HepG2 (cell line): ENCODE measurements at regions not wholly inside any gene's neighbourhood (a gene's known extent, or its start where the extent isn't known, plus 50 kb on each side); places are given as distances from the start of the nearest gene placed in this dataset.

Source experiments
- ATAC-seq: fragments of 200-7000 bp; cut with Tn5 transposase; 3 replicates; pipeline ENCODE4 v1.9.1; 2020; ENCODE audit warnings: mild to moderate bottlenecking, moderate library complexity
- BruUV-seq: library from RNA; stranded (reverse); fragments of 400-500 nt; replicated peaks from 2 replicates; lab custom pipeline; 2021; lab: Mats Ljungman, UMichigan
- CTCF ChIA-PET: fragments of 300-600 bp; formaldehyde crosslinking; extraction: SDS; loops from one replicate; lab custom pipeline; 2021; ENCODE audit warnings: low total read pairs, inconsistent platforms, low intra/inter-chr PET ratio; lab: Yijun Ruan, JAX
- POLR2A ChIA-PET: fragments of 350-600 bp; sonication (Branson Sonifier 250); formaldehyde crosslinking; loops from one replicate; lab custom pipeline; 2020; ENCODE audit warnings: antibody characterized with exemption, inconsistent platforms; lab: Yijun Ruan, JAX
- DNase-seq: peaks from one replicate; pipeline ENCODE4 v3.0.0-alpha.2; 2015; ENCODE audit warnings: low spot score
- FAIRE-seq: peaks from 3 replicates; lab custom pipeline; 2011; peaks lifted over from hg19 to GRCh38; lab: Jason Lieb, UNC
- H2AFZ ChIP-seq: one replicate; pipeline ENCODE4 v1.6.1; 2011; ENCODE audit warnings: low read length, inconsistent platforms
- H3K27ac ChIP-seq: fragments of 300-600 bp; 3 replicates; pipeline ENCODE4 v1.8.0; 2011; ENCODE audit warnings: mixed run types, mild to moderate bottlenecking, mixed read lengths, low read length, inconsistent platforms; ENCODE audit not compliant: insufficient read depth; ENCODE audit errors: extremely low read length
- H3K27me3 ChIP-seq, 2 experiments: fragments of 200-600 bp in 1 of 2; 2 replicates in 1 of 2; 3 replicates in 1 of 2; pipeline versions ENCODE4 v1.6.0 to v1.8.0; 2011; ENCODE audit warnings: low read length in 2 of 2, mild to moderate bottlenecking in 2 of 2, moderate library complexity in 2 of 2, inconsistent platforms in 1 of 2; ENCODE audit not compliant: insufficient read depth in 2 of 2, control insufficient read depth in 1 of 2
- H3K36me3 ChIP-seq, 2 experiments: fragments of 200-600 bp in 1 of 2; replicated peaks in 1 of 2; 2 replicates in 1 of 2; 3 replicates in 1 of 2; pipeline versions ENCODE4 v1.5.1 to v1.8.0; 2011; ENCODE audit warnings: low read length in 2 of 2, inconsistent platforms in 1 of 2; ENCODE audit not compliant: insufficient read depth in 2 of 2, control insufficient read depth in 1 of 2
- H3K4me1 ChIP-seq: 2 replicates; pipeline ENCODE4 v1.5.1; 2012; ENCODE audit warnings: low read length, inconsistent platforms; ENCODE audit not compliant: insufficient read depth
- H3K4me2 ChIP-seq: 2 replicates; pipeline ENCODE4 v1.6.0; 2011; ENCODE audit warnings: low read depth, low read length, inconsistent platforms
- H3K4me3 ChIP-seq, 3 experiments: fragments of 200-600 bp in 1 of 3; sonication (generic), shearing (Covaris generic) in 1 of 3; replicated peaks in 1 of 3; 2 replicates each; pipeline ENCODE4 v1.5.1; 2011 to 2016; ENCODE audit warnings: low read length in 3 of 3, inconsistent platforms in 2 of 3, low read depth in 2 of 3, mild to moderate bottlenecking in 2 of 3, control low read depth in 1 of 3, mixed read lengths in 1 of 3; ENCODE audit not compliant: insufficient read depth in 1 of 3
- H3K79me2 ChIP-seq: one replicate; pipeline ENCODE4 v1.6.1; 2011; ENCODE audit warnings: low read length, inconsistent platforms; ENCODE audit not compliant: insufficient read depth
- H3K9ac ChIP-seq: 2 replicates; pipeline ENCODE4 v1.6.0; 2011; ENCODE audit warnings: mild to moderate bottlenecking, low read depth, low read length, inconsistent platforms; ENCODE audit not compliant: insufficient read depth
- H3K9me3 ChIP-seq: 2 replicates; pipeline ENCODE4 v1.5.1; 2012; ENCODE audit warnings: mild to moderate bottlenecking, low read length
- H4K20me1 ChIP-seq: 2 replicates; pipeline ENCODE4 v1.6.0; 2011; ENCODE audit warnings: inconsistent platforms, mild to moderate bottlenecking, low read length, moderate library complexity; ENCODE audit not compliant: insufficient read depth
- ARID5B ChIP-seq: IDR thresholded peaks from 2 replicates; pipeline ENCODE4 v1.4.0; 2020; ENCODE audit warnings: mild to moderate bottlenecking, missing genetic modification reagents
- ASH2L ChIP-seq: fragments of 300-600, 200-600 bp; sonication (generic); IDR thresholded peaks from 2 replicates; pipeline ENCODE4 v1.7.0; 2017; ENCODE audit warnings: low read depth, mild to moderate bottlenecking, moderate library complexity, mixed read lengths, low read length; ENCODE audit not compliant: insufficient read length
- DNMT3B ChIP-seq: conservative IDR thresholded peaks from 2 replicates; pipeline ENCODE4 v1.6.1; 2016; ENCODE audit warnings: missing biosample characterization, control low read depth
- HNRNPL ChIP-seq: fragments of 200-400 bp; formaldehyde crosslinking; IDR thresholded peaks from 2 replicates; pipeline ENCODE4 v1.6.1; 2017; ENCODE audit warnings: mild to moderate bottlenecking, low read depth, low read length
- MAFF ChIP-seq: IDR thresholded peaks from 2 replicates; pipeline ENCODE4 v1.6.1; 2011; ENCODE audit warnings: low read depth, low read length, improper control_type of control experiment
- NR2F2 ChIP-seq: IDR thresholded peaks from 2 replicates; pipeline ENCODE4 v1.6.1; 2012; ENCODE audit warnings: low read depth, inconsistent platforms, borderline replicate concordance
- PITX1 ChIP-seq: sonication (generic); formaldehyde crosslinking; IDR thresholded peaks from 2 replicates; pipeline ENCODE4 v1.5.1; 2020; ENCODE audit warnings: mild to moderate bottlenecking, missing genetic modification reagents
- POLR2AphosphoS5 ChIP-seq: IDR thresholded peaks from 2 replicates; pipeline ENCODE4 v1.6.1; 2012; ENCODE audit warnings: low read depth, low read length
- RBFOX2 ChIP-seq: fragments of 200-400 bp; formaldehyde crosslinking; IDR thresholded peaks from 2 replicates; pipeline ENCODE4 v1.6.1; 2017; ENCODE audit warnings: low read depth, mild to moderate bottlenecking, low read length
- TFDP1 ChIP-seq: IDR thresholded peaks from 2 replicates; pipeline ENCODE4 v1.6.1; 2016; ENCODE audit warnings: missing compliant biosample characterization, missing genetic modification reagents, borderline replicate concordance
- U2AF2 ChIP-seq: fragments of 200-400 bp; formaldehyde crosslinking; IDR thresholded peaks from 2 replicates; pipeline ENCODE4 v1.6.1; 2017; ENCODE audit warnings: low read depth, mild to moderate bottlenecking, low read length
- ZFP36 ChIP-seq: fragments of 150-350 bp; IDR thresholded peaks from 2 replicates; pipeline ENCODE4 v1.6.1; 2018; ENCODE audit warnings: borderline replicate concordance, low read length, low read depth; ENCODE audit not compliant: partially characterized antibody
- ZIK1 ChIP-seq: sonication (generic); formaldehyde crosslinking; IDR thresholded peaks from 2 replicates; pipeline ENCODE4 v1.5.0; 2020; ENCODE audit warnings: mild to moderate bottlenecking, low read depth, missing genetic modification reagents, borderline replicate concordance
- ZNF468 ChIP-seq: sonication (generic); formaldehyde crosslinking; IDR thresholded peaks from 2 replicates; pipeline ENCODE4 v1.8.0; 2022; ENCODE audit warnings: mild to moderate bottlenecking, moderate library complexity, missing genetic modification reagents
- ZNF496 ChIP-seq: sonication (generic); formaldehyde crosslinking; IDR thresholded peaks from 2 replicates; pipeline ENCODE4 v1.8.1; 2023; ENCODE audit warnings: mild to moderate bottlenecking, moderate library complexity, missing genetic modification reagents; ENCODE audit not compliant: insufficient replicate concordance
- ZSCAN30 ChIP-seq: sonication (generic); formaldehyde crosslinking; IDR thresholded peaks from 2 replicates; pipeline ENCODE4 v1.5.0; 2020; ENCODE audit warnings: mild to moderate bottlenecking, missing genetic modification reagents
- WGBS: methylation state at CpG from one replicate; pipeline ENCODE4 v1.1.6; 2017; ENCODE audit warnings: low lambda C conversion rate; 5-methylcytosine and 5-hydroxymethylcytosine counted together
- in situ Hi-C: cut with HindIII; loops from 2 replicates; pipeline ENCODE4 v1.10.0; 2017; ENCODE audit warnings: low pct_unique_long_range_greater_than_20kb; ENCODE audit not compliant: extremely low pct_ligation_motif_present
- intact Hi-C: fragments of 100-400 bp; cut with micrococcal nuclease; formaldehyde crosslinking; loops from one replicate; pipeline ENCODE4 v1.10.0; 2022; ENCODE audit not compliant: unreplicated experiment

- peak; percentile 72 for TF ChIP-seq PITX1
- peak; percentile 92 for TF ChIP-seq RBFOX2
- peak; percentile 77; the same call in 1 of the 2 replicates for TF ChIP-seq ZIK1 (CRISPR knock-in tag)
- no peak for TF ChIP-seq MAFF
- TF ChIP-seq ZNF496 (CRISPR knock-in tag) = no peak
- peak; percentile 85 for TF ChIP-seq ZSCAN30 (CRISPR knock-in tag)
- TF ChIP-seq ZNF468 (CRISPR knock-in tag) = no peak
- TF ChIP-seq TFDP1 (CRISPR knock-in tag) = no peak; the same call in 1 of the 2 replicates
These were observed 112.0 kb downstream of the HFE start (continued) for GRCh38 chr6:26199057-26199772.

- H3K27me3 ChIP-seq = no peaks in the 10 kb centered on the region; a peak in 1 of 5 replicates
- ATAC-seq (peak; percentile 3), DNase-seq (no peak), FAIRE-seq (no peak)
- peaks cover 12% of the 10 kb centered on the region for H3K79me2 ChIP-seq
- H3K9me3 ChIP-seq = no peaks in the 10 kb centered on the region
- peak overlapping the region; percentile 39 for H2AFZ ChIP-seq
- intact Hi-C loops = loop anchor here (1.0 to 10.0 kb wide), 8 partner anchors 43 to 1695 kb away; partner anchors contain the start of gene HMGN4
- in situ Hi-C loops = loop anchor here (5.0 to 10.0 kb wide), 2 partner anchors 78 to 1635 kb away; a partner anchor contains a TSS
- H4K20me1 ChIP-seq = no peaks in the 10 kb centered on the region
- peak overlapping the region; percentile 90 for H3K4me2 ChIP-seq
- peak overlapping the region; percentile 81 to 90 (median 87) for H3K4me3 ChIP-seq
- H3K9ac ChIP-seq = peak overlapping the region; percentile 90
- H3K4me1 ChIP-seq = peaks cover 29% of the 10 kb centered on the region
- peak overlapping the region; percentile 94 for H3K27ac ChIP-seq
- TSS peak; percentile 91 for BruUV-seq
- POLR2A ChIA-PET = interaction anchor here (0.6 to 7.9 kb wide), 34 partner anchors 8 to 1693 kb away, joined by 3 to 336 read pairs (median 5); a partner anchor contains a TSS
- 11% methylated on average over 20 of the region's 20 CpGs for WGBS
- CTCF ChIA-PET = no interaction called here
- no peaks in the 10 kb centered on the region for H3K36me3 ChIP-seq
- TF ChIP-seq U2AF2 (no peak), DNMT3B (0 out of 2 replicates have a peak, but pooled peaks have one; percentile 48), POLR2AphosphoS5 (peak; percentile 76), ARID5B (CRISPR knock-in tag) (0 out of 2 replicates have a peak, but pooled peaks have one; percentile 27), ASH2L (no peak), NR2F2 (no peak), HNRNPL (0 out of 2 replicates have a peak, but pooled peaks have one; percentile 73), ZFP36 (peak; percentile 2)
These were observed 112.8 kb downstream of the HFE start for GRCh38 chr6:26199773-26200764.
